Fibroblast of the conjunctiva (primary cell): ENCODE measurements at regions not wholly inside any gene's neighbourhood (a gene's known extent, or its start where the extent isn't known, plus 50 kb on each side); places are given as distances from the start of the nearest gene placed in this dataset.
"Not testable (repeated sequence)": the region's sequence is repeated elsewhere in the genome, so short reads cannot be mapped to it uniquely, and the experiment has no call there.

Experiments used
- DNase-seq: peaks from one replicate; pipeline ENCODE4 v3.0.0-alpha.2; 2010; ENCODE audit warnings: low read depth

DNA sequence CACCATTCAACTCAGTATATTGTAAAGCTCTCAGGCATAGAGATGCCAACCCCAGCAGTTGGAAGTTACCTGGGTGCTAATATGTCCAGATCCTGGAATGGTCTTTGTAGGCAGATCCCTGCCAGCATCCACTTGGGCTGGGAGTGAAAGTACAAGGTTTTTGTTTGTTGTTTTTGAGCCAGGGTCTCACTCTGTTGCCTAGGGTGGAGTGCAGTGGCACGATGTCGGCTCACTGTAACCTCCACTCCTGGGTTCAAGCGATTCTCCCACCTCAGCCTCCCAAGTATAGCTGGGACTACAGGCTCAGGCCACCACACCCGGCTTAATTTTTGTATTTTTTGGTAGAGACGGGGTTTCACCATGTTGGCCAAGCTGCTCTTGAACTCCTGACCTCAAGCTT lies 177.6 kb downstream of the IRF8 start:
- DNase-seq, result no peak

DNA sequence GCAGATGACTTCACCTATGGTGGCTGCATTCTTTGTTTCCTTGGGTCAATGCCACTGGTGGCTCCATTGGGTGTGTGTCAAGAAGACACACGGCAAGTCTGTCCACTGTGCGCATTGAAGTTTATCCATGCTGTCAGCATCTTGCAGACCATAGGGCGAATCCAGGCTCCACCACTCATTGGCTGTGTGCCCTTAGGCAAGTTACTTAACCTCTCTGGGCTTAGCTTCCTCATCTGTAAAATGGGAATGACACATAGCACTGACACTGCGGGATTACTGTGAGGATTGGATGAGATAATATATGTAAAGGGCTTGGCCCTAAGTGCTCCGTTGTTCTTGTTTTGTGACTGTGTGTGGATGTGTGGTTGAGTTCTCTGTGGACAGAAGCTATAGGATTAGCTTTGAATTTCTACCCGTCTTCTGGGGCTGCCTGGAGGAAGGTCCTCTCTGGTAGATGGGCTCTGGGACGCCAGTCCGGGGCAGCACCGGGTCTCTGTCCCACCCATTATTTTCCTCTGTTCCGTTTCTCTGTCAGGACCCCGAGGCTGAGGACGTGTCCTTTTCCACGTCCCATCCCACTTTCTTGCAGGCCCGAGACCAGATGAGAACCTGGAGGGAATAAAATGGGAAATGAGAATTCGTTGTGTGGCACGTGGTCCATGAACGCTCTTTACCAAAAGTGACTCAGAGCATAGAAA lies 178.4 kb downstream of the IRF8 start:
- DNase-seq, result no peak

DNA sequence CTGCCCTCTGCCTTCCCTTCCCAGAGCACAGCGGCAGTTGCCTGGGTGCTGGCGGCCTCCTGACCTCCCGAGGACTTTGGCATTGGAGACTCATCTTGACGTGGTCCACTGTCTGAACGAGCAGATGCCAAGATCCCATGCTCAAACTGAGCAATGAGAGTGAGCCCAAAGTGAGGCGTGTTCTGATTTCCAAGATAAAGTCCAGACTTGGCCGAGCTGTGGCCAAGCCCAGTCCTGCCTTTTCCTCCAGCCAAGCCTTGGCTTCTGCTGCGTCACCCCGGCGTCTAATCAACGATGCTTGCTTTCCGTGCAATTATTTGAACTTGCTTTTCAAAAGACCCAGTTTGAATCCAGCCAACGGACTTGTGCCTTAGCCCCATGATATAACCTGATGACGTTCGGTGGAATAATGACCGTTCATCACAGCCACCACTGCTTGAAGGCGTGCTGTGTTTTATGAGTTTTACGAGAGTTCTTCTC lies 179.2 kb downstream of the IRF8 start:
- DNase-seq, result no peak

DNA sequence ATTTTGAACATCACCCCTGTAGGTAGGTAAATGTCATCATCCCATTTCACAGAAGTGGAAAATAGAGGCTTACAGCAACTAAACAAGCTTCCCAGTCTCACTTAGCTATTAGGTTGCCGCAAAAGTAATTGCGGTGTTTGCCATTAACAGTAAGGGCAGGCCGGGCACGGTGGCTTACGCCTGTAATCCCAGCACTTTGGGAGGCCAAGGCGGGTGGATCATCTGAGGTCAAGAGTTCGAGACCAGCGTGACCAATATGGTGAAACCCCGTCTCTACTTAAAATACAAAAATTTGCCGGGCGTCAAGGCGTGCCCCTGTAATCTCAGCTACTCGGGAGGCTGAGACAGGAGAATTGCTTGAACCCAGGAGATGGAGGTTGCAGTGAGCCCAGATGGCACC lies 179.7 kb downstream of the IRF8 start:
- not testable (repeated sequence) for DNase-seq

DNA sequence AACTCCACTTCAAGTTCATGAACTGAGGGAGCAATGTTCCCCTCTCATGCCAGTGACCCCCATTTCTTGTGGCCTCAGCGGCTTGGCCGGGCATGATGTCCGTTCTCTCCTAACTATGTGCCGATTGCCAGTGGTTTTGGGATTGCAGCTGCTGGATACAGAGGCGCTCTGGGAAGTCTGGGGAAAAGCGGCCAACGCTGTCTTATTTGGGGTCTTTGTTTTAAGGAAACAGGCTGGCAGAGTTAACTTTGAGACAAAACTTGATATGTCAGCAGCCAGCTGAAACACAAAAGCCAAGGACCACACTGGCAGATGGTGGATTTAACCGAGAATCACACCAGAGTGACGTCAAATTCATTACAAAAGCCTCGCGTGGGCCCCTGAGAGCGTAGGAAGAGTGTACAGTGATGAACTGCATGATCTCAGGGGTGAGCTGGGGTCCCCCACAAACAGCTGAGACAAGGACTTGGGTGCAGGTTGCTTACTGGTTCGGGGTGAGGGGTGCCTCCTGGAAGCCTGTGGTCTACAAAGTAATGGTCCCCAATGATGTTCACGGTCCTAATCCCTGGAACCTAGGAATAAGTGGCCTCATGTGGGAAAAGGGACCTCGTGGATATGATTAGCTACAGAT lies 180.4 kb downstream of the IRF8 start:
- DNase-seq, result no peak

DNA sequence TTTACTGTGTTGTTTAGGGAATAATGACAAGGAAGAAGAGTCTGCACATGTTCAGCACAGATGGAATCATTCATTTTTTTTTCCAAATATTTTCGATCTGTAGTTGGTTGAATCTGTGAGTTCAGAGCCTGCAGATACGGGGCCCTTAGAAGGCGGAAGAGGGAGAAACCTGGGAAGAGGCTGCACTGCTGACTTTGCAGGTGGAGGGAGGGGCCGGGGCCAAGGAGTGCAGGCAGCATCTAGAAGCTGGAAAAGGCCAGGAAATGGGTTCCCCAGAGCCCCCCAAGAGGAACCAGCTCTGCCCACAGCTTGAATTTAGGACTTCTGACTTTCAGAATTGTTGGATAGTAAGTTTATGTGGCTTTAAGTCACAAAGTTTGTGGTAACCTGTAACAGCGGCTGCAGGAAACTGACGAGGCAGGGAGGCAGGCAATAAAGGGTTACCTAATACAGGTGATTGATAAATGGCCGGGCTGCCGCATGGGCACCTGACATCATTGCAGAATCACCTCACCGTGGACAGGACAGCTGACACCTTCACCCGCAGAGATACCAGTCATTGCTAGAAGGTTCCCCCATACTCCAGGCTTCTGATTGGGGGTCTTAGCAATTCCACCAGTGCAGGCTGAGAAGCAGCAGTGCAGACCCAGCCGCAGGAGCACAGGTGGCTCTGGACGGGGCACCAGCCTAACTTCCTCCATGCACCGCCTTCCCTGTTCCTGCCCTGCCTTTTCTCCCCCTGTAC lies 181.3 kb downstream of the IRF8 start:
- no peak for DNase-seq

DNA sequence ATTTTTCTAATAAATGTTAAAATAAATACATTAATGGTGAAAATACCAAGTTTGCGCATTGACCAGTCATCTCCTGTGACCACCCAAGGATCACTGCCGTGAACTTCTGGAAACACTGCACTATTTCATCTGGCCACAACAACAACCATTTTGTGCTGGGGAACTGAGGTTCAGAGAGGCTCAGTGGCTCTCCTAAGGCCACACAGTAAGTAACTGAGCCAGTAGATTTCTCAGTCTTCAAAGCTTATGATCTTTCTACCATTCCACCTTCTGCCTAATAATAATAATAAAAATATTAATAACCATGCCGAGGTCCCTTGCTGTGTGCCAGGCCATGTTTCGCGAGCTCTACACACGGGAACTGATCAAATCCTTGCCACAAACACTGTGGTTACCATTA lies 182.0 kb downstream of the IRF8 start:
- no peak for DNase-seq

DNA sequence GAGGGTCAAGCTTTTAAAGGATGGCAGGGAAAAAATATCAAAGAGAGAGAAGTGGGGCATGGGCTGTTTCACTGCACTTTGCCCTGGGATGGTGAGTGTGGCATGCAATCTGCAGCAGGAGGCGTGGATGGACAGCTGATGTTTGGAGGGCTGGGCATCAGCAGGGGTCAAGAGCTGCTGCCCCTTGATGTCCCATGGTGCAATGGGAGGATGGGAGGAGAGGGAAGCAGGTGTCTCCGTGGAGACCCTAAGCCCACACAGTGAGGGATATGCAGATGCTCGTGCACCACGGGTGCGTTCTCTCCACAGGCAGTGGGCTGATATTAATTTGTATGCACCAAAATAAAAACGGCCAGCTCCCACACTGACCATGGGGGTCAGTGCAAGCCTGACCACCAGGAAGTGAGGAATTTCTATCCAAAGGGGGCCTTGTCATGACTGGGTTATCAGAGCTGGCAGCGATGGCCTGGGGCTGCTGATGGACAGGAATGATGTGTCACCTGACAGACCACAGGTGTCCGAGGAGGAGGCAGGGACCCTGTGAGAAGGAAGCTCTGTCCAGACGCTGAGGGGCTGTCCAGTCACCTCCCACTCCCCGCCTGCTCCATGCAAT lies 183.6 kb downstream of the IRF8 start:
- DNase-seq, result no peak

DNA sequence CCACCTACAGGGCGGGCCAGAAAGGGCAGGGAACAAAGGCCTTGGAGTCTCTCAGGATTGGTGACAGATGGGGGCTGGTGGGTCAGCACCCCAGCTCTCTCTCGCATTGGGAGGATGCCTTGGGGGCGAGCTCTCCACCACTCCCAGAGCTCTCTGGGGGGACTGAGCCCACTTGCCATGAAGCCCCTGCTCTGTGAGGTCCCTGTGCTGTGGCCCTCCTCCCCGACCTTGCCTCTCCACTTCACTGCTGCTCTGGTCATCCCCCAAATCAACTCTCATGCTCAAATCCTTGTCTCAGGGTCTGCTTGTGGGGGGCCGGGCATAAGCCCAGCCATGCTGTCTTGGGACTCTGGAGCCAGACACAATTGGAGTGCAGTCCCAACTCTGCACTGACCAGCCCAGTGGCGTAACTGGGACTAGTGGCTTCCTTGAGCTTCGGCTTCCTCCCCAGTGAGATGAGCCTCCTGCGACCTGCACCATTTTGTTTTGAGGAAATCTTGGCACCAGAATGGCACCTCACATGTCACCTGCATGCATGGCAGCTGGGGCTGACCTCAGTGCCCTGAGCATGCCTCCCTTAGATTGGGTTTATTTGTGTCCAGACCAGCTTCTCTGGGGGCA lies 184.5 kb downstream of the IRF8 start:
- no peak for DNase-seq

DNA sequence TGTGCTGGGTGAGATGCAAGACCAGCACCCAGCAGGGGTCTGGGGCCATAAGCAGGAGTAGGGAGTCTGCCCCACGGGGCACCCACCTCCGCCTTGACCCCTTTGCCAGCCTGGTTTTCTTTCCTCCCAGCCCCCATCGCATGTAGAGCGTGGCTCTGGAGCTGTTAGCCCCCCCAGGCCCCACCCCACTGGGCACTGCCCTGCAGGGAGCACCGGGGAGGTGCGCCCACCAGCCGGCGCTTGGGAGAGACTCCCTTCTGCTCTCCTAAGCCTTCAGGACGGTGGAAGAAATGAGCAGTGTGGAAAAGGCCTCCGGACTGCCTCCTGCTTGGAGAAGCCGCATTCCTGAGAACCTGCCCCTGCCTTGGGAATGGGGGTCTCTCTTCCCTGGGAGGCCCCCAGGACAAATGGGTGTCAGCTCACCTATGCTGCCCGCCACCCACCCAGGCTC lies 186.2 kb downstream of the IRF8 start:
- DNase-seq, result no peak

DNA sequence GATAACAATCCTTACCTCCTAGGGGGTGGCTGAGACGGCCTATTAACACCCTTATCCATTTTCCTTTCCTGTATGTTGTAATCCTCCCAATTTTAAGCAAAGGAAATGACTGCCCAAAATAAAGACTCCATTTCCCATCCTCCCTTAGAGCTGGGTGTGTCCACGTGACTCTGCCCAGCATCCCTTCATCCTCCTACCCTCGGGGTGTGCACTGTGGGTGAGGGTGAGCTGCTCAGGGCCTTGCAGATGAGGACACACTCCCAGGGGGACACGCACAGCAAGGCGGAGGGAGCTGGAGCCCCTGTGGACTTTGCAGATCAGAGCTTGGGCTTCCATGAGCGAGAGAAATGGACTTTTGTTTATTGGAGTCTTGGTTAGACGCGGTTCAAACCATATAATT lies 186.8 kb downstream of the IRF8 start:
- DNase-seq, result no peak

DNA sequence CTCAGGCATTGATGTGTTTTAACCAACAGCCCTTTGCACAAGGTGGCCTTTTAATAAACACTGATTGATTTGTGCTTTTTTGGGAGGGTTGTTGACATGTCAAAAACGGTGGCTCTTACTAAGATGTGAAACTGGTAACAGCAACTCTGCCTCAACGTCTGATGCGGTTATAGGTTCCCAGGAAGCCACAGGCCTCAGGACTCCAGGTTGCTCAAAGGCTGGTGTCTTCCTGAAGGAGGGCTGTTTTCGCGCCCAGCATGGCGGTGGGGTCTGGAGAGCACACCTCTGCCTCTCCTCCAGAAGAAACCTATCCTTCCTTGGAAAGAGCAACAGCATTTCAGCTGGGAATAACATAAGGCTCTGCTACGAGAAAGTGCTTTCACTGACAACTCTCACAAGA lies 187.5 kb downstream of the IRF8 start:
- no peak for DNase-seq

DNA sequence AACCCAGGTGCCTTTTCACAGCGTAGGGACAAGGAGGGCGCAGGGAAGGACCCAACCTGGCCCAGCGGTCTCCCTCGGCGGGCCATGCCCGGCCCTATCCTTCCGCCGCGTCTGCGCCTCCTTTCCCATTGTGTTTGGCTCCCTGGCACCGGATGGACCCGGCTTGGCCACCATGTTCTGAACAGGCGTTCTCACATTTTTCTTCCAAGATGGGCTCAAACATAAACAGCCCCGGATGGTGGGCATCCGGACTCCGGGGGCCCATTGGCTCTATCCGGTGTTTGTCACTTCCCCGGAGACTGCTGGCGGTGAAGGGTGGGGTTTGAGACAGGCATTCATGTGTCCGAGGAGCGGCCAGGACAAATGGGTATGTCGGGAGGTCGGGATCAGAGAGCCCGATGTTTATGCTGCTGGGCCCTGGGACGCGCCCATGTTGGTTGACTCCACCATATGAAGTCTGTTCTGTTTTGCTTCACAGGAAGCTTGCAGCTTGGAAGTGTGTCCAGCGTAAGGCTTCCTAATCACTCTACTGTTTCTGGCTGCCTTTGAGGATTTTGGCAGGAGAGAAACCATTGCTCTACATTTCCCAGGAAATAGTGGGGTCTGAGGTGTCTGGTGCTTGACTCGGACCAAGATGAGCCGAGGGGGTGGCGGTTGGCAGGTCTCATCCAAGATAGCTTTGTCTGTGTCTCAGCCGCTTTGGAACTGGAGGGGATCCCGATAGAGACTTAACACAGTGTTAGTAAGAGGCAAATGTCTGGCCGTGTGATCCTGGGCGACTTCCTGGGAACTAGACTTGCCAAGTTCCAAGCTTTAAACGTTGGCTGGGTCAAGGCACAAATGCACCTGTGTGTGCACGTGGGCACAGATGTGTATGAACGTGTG lies 188.3 kb downstream of the IRF8 start:
- no peak for DNase-seq

DNA sequence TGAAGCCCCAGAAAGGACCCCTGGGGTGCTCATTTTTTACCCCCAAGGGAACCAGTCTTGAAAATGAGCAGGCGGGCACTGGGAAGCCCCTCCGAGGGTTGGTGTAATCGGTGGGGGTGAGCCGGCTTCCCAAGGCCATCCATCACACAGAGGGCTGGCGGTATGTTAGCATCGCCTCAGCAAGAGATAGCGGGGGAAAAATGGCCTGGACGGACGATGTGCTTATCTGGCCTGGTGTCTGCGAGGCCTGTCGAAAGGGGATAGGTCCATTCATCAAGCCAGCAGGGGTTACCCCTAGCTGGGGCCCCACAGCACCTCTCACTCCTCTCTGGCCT lies 188.9 kb downstream of the IRF8 start:
- DNase-seq, result no peak

DNA sequence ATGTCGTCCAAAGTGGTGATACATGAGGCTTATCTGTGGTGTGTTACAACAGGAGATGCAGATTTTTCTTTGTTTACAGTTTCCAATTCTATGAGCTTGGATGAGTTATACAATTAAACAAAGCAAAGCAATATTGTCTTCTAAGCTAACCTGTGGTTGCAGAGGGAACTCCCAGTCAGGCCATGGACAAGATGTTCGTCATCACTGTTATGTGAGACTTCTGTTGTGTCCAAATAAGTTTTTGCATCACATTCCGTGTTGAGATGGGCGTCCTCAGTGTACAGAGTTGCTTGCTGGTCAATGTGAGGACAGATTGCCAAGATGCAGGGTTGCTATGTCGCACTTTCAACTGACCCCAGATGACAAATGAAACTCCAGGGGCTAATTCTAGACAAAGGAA lies 189.3 kb downstream of the IRF8 start:
- no peak for DNase-seq

DNA sequence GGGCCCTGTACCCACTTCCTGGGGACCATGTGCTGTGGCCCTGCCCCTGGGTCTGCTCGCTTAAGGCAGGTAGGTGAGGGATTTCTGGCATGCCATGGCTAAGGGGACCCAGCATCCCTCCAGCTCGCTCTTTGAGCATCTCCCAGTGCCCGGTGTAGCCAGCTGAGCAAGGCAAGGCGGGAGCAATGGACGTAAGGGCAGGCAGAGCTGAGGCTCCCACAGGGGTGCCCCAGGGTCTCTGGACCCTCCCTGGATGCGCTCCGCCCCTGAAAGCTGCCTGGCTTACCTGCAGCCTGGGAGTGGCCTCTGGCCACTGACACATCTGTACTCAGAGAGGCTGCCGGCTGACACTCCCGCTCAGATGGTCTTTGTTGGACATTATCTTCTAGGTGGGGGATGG lies 189.9 kb downstream of the IRF8 start:
- no peak for DNase-seq

DNA sequence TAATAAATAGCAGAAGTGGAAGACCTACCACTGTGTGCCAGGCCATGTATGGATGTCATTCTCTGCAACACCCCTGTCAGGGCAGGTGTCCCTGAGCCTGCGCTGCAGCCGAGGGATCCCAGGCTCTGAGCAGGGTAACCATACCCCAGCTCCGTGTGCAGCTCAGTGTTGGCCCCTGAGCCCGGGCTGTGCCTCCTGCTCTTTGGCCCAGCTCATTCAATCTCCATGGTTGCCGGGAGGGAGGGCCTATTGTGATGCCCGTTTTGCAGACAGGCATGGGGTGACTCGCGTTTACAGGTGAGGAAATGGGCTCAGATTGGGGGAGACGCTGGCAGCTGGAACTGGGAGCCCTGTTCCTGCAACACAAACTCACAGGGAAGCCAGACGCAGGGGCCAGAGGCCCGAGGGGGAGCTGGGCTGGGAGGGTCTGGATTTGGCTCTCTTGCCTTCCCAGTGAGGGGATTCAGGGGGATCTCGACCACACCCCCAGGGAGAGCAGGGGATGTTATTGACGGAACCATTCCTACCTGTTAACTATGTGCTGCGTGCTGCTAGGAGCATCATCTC lies 190.5 kb downstream of the IRF8 start:
- no peak for DNase-seq

DNA sequence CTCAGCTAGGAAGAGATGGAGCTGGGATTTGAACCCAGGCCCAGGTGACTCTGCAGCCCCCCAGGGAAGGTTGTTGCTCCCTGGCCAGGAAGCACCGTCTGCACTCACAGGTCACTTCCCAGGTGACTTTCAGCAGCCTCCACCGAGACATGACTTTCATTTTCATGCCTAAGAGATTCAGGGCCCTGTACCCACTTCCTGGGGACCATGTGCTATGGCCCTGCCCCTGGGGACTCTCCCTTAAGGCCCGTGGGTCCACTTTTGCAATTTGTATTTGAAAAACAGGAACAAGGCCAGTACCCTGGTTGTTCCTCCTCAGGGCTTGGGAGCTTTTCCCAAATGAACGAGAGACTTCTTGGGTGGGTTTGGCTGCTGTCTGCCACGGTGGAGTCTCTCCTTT lies 191.0 kb downstream of the IRF8 start:
- no peak for DNase-seq

DNA sequence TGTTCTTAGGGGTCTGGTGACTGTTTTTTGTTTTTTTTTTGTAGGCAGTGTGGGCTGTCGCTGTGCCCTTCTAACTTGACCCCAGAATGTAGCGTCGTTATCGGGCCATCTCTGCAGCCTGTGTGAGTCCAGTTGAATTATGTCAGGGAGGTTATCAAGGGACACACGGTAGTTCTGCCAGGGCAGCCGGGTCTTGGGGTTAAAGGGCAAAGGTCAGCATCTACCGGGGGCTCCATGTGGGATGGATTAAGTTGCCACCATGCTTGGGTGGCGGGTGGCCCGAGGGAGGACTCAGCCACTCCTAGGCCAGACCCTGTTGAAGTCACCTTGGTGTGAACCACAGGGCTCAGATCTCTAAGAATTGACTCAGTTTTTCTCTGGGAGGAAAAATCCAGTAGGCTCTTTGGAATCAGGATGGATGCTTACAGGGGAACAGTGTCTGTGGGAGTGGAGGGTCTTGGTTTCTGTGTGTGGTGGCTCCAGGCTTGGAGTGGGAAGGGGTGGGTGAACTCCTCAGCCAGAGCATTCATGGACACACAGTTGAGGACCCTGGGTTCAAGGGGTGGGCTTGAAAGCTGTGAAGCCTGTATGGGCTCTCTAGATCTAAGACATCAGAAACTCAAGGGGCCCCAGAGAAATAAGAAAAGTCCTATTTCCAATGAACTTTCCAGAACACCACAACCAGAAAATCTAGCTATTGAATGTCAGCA lies 191.7 kb downstream of the IRF8 start:
- no peak for DNase-seq

DNA sequence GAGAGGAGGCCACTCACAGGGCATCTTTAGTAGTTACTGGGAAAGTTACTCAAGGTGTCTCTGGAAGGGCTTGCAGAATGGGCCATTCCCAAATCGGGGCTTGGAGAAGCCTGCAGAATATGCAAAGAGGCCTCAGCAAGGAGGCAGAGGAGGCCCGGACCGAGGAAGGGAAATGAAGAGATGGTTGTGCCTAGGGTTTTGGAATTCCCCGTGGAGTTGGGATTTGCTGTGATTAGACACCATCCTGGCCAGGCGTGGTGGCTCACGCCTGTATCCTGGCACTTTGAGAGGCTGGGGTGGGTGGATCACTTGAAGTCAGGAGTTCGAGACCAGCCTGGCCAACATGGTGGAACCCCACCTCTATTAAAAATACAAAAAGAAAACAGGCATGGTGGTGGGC lies 193.0 kb downstream of the IRF8 start:
- DNase-seq, result no peak
